HG03060 (cell line): ENCODE measurements at regions not wholly inside any gene's neighbourhood (a gene's known extent, or its start where the extent isn't known, plus 50 kb on each side); places are given as distances from the start of the nearest gene placed in this dataset.
"Not testable (repeated sequence)": the region's sequence is repeated elsewhere in the genome, so short reads cannot be mapped to it uniquely, and the experiment has no call there.

Experiments used
- ATAC-seq: cut with Tn5 transposase; IDR thresholded peaks from one replicate; pipeline ENCODE4 v1.9.1; 2021; ENCODE audit warnings: low read depth, moderate number of reproducible peaks; ENCODE audit not compliant: unreplicated experiment

- ATAC-seq = no peak
Observed at GRCh38 chr3:106420628-106421027, 551.8 kb upstream of the CBLB start.

GRCh38 chr3:106421426-106421825 lies 552.6 kb upstream of the CBLB start:
- ATAC-seq = no peak

DNA sequence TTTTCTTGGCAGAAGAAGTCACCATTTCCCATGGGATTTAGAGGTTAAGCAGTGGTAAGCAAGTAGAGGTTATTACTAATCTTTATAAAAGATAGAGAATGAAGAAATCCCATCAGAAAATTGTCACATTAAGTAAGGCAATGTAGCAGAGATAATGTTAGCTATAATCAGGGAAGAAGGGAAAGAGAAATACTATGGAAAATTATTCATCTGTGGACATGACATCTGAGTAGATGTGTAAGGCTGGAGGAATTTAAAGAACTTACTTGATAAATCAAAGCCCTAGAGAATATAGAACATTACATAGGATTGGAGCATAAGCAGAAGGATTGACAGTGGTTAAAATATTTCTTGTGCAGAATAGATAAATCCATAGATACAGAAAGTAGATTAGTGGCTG lies 553.1 kb upstream of the CBLB start:
- ATAC-seq = no peak

DNA sequence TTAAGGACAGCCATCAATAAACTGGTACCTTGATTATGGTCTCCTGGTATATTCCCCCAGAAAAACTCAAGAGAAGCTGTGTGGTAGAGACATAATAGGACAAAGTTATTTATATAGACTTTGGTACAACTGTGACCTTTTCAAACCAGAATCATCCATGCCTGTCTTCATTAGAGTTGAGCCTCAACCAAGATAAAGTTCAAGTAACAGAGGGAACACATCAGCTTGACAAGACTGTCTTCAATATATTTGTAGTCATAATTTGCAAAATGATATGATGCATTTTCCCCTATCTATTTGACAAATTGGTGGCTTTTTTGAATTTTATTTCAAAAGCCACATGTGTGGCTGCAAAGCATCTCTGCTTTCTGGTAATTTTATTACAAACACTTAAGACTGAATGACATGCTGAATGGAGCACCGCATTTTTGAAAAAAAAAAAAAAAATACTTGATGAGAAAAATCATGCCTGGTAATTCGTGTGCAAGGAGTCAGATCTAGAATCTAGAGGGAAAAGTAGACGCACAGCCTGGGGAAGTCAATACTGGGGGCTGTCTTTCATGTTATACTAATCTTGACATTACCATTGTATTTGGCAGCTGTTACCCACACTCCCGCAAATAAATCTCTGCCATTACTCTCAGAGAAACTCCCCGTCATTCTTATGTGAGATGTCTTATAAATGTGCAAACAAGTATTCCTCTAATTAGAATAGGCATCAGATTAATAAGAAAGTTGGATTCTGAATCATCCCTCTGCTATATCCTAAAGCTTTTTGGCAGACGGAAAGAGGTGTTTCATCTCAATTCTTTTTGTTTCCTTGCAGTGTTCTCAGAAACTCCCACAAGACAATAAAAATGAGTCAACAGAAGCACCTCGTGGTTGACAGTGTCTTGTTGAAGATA lies 554.8 kb upstream of the CBLB start:
- no peak for ATAC-seq

- ATAC-seq = no peak
Observed at GRCh38 chr3:106425026-106425425, 556.2 kb upstream of the CBLB start.

DNA sequence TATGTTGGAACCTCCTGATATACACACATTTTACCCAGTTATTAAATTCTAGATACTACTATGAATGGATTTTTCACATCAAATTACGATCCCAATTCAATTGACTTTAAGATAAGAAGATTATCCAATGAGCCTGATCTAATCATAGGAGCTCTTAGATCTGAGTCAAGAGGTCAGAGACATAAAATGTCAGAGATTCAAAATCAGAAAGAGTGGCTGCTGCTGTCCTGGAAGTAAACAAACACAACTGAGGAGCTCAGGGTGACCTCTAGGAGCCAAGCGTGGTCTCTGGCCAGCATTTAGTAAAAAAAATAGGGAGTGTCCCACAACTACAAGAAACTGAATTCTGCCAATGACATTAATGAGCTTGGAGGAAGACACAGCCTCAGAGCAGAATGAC lies 557.1 kb upstream of the CBLB start:
- no peak for ATAC-seq

DNA sequence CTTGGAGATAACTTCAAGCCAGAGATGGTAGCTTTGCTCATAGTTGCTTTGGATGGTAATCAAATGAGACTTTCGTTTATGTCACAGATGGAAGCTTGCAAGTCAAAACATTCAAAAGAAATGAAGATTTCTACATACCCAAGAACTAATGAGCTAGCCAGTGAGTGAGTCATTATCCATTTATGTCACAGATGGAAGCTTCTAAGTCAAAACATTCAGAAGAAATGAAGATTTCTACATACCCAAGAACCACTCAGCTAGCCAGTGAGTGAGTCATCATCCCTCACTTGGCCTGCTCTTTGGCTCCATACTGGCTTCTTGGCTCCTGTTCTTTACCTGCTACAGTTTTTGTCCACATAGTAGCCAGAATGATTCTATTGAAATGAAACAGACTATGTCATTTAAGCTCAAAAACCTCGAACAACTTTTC lies 559.8 kb upstream of the CBLB start:
- no peak for ATAC-seq

- no peak for ATAC-seq
Observed at GRCh38 chr3:106431721-106432120, 562.9 kb upstream of the CBLB start.

DNA sequence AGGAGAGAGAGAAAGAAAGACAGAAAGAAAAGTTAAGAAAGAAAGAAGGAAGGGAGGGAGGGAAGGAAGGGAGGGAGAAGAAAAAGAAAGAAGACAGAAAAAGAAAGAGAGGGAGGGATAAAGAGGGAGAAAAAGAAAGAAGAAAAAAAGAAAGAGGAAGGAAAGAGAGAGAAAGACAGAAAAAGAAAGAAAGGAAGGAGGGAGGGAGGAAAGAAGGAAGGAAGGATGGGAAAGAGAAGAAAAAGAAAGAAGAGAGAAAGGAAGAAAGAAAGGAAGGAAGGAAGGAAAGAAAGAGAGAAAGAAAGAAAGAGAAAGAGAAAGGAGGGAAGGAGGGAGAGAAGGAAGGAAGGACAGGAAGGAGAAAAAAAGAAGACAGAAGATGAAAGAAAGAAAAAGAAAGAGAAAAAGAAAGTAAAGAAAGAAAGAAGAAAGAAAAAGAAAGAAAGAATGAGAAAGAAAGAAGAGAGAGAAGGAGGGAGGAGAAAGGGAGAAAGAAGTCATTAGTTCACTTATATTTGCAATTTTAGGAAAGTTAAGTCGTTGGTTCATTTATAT lies 567.2 kb upstream of the CBLB start:
- ATAC-seq = no peak

- no peak for ATAC-seq
Observed at GRCh38 chr3:106438887-106439286, 570.1 kb upstream of the CBLB start.

DNA sequence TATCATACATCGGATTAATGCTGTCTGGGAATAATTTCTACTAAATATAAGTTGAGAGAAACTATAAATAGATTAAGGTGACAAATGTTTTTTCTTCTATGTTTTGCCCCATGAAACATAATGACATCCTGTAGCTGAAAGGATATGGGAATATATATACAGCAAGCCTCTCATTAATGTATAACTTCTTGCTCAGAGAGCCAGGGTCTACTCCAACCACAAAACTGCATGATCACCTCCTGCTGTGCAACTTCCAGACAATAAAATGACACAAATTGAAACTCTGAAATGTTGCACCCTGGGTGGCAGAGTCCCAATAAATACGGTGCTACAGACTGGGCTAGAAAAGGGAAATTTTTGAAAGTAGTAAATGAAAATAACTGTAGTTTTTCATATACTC lies 571.9 kb upstream of the CBLB start:
- ATAC-seq = no peak

- no peak for ATAC-seq
Observed at GRCh38 chr3:106446271-106446670, 577.5 kb upstream of the CBLB start.

GRCh38 chr3:106447723-106448301 lies 579.0 kb upstream of the CBLB start:
- no peak for ATAC-seq

GRCh38 chr3:106448372-106448966 lies 579.7 kb upstream of the CBLB start:
- ATAC-seq = not testable (repeated sequence)

- no peak for ATAC-seq
Observed at GRCh38 chr3:106452096-106452495, 583.3 kb upstream of the CBLB start.

- no peak for ATAC-seq
Observed at GRCh38 chr3:106454497-106454896, 585.7 kb upstream of the CBLB start.

- peak; percentile 99 for ATAC-seq
Observed at GRCh38 chr3:106457281-106458180, 588.7 kb upstream of the CBLB start.

GRCh38 chr3:106458952-106459351 lies 590.1 kb upstream of the CBLB start:
- ATAC-seq = no peak

GRCh38 chr3:106466881-106467280 lies 598.1 kb upstream of the CBLB start:
- no peak for ATAC-seq
